ENCODE measurements at regions not wholly inside any gene's neighbourhood (a gene's known extent, or its start where the extent isn't known, plus 50 kb on each side); places are given as distances from the start of the nearest gene placed in this dataset.

DNA sequence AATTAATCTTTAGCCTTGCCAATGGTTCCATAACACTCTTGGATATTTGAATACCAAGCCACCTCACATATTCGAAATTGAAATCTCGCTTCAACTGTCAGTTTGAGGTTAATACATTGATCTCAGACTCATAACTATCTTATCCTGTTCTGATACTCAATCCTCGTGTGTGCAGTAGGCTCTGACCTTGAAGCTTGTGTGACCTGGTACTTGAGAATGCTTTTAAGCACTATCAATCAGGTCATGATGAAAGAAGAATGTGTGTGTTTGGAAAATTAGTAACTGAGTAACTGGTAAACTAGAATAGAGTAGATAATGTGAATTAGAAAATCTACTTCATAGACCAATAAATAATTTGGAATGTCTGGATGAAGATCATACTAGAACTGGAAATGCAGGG lies 1266.7 kb downstream of the MAT2B start:
- TF ChIP-seq ZFP3 (CRISPR knock-in tag; IDR thresholded peaks at IDR 0.05) (no peak), GLIS3 (CRISPR knock-in tag; IDR thresholded peaks at IDR 0.05) (no peak)
- TF ChIP-seq, protein P1, sequence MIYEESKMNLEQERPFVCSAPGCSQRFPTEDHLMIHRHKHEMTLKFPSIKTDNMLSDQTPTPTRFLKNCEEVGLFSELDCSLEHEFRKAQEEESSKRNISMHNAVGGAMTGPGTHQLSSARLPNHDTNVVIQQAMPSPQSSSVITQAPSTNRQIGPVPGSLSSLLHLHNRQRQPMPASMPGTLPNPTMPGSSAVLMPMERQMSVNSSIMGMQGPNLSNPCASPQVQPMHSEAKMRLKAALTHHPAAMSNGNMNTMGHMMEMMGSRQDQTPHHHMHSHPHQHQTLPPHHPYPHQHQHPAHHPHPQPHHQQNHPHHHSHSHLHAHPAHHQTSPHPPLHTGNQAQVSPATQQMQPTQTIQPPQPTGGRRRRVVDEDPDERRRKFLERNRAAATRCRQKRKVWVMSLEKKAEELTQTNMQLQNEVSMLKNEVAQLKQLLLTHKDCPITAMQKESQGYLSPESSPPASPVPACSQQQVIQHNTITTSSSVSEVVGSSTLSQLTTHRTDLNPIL (CRISPR knock-in tag; IDR thresholded peaks at IDR 0.05; ENCODE audit: low read depth): no peak

Measured in SK-N-SH treated with all-trans-retinoic acid at 6 μM for 48 hours (cell line).